Head of caudate nucleus (tissue), 42 donors: ENCODE measurements at regions not wholly inside any gene's neighbourhood (a gene's known extent, or its start where the extent isn't known, plus 50 kb on each side); places are given as distances from the start of the nearest gene placed in this dataset.
A peak's percentile ranks its signal among the peaks of the same experiment; 100 is the strongest.

Source experiments
- DNase-seq, 42 donors: peaks; one replicate each; pipeline versions ENCODE4 v3.0.0 to v3.0.0-alpha.2; 2020 to 2021; ENCODE audit warnings: mixed read lengths in 7 of 42
- intact Hi-C: fragments of 100-400 bp; cut with DNase I; formaldehyde crosslinking; loops from one replicate; pipeline ENCODE4 v1.15.0; 2022

DNA sequence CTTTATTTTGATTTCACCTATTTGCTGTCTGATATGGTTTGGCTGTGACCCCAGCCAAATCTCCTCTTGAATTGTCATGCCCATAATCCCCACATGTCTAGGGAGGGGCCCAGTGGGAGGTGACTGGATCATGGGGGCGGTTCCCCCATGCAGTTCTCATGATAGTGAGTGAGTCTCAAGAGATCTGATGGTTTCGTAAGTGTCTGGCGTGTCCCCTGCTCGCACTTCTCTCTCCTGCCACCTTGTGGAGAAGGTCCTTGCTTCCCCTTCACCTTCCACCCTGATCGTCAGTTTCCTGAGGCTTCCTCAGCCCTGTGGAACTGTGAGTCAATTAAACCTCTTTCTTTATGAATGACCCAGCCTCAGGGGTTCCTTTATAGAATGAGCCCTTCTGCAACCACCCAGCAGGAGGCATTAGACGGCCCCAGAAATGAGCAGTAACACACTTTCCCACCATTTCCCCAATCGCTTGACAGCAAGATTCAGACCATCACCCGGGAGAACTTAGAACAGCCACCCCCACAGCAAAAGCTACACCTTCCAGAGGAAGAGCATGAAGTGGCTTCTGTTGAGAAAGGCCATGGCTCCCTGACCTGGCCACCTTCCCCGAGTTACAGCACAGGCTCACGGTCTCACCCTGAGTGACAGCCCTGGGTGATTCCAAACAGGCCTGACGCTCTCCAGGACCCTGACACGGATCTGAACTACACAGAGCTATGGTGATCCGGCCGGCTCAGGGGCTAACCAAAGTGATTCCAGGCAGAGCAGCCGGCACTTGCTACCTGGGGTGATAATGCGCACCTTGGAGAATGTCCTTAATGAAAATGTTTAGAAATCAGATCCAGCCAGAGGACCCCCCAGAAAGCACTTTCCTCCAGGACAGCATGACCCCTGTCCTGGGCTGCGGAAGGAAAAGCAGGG, 131.2 kb upstream of the CDH4 start:
- DNase-seq = peak; percentile 22 to 88 (median 61)

DNA sequence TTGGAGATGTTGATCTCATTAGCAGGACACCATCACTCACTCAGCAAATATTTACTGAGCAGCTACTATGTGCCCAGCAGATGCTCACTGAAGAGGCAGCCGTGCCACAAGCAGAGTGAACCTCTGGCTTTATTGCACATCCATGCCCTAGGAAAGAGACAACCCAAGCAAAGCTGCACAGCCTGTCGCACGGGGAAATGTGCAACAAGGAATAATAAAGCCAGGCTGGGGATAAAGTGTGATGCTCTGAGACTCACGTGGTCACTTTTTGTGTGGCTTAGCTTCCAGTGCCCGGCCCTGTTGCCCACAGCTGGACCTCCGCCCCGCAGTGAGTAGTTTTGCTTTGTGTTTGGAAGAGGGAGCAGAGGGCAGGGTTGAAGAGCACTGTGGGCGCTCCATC, 130.4 kb upstream of the CDH4 start:
- DNase-seq = no peak
- intact Hi-C loops = no loop called here

More for the DNA sequence above, 131.2 kb upstream of the CDH4 start:
- intact Hi-C loops = no loop called here

DNA sequence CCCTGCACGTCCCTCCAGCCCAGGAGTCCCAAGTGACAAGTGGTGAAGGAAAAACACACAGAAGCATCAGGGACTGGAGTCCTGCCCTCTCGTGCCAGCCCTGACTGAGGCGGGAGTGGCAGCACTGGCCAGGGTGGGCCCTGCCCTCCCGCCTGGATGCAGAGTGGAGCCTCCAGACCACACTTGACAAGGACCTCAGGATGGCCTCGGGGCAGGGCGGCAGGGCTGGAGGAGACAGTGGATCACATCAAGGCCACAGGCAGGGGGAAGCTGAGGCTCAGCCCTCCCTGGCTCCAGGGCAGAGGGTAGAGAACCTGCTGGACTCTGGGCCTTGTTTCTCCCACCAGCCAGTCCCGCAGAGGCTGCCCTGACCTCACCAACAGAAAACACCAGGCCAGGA, 128.8 kb upstream of the CDH4 start:
- DNase-seq = no peak
- intact Hi-C loops = no loop called here

DNA sequence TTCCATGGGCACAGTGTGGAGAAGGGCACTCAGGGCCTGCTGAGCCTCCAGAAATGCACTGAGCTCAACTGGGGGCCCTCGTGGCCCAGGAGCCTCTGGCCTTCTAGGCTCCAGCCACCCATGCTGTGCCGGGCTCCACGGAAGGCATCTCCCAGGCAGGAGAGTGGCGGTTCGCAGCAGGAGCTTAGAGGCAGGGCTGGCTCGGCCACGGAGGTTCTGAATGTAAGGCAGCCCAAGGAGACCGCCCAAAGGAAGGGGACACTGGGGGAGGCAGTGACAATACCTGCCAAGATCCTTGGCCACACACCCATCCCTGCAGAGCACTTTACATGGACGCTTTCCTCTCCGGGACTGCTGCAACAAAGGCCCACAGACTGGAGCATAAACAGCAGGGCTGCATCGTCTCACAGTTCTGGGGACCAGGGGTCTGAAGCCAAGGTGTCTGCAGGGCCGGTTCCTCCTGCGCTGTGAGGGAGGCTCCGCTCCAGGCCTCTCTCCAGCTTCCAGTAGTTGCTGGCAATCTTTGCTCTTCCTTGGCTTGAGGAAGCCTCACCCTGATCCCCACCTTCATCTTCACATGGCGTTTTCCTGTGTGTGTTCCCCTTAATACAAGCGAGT, 128.2 kb upstream of the CDH4 start:
- intact Hi-C loops = no loop called here

DNA sequence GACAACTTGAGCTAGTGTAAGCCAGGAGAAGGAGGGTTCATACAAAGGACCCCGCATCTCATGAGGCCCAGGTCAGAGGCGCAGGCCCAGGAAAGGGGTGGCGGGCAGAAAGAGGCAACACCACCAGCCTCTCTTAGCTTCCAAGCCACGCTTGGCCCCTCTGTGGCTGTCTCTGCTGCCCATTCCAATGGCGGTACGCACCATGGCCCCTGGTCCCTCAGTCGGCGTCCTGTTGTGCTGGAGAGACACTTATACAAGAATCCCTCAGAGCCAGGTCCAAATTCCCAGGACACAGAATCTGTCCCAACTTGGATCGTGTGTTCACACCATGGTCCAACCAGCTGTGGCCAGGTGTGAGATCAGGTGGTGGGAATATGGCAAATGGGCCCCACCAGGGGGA, 127.0 kb upstream of the CDH4 start:
- no peak for DNase-seq
- intact Hi-C loops = no loop called here

More for the DNA sequence above, 128.2 kb upstream of the CDH4 start:
- no peak for DNase-seq

DNA sequence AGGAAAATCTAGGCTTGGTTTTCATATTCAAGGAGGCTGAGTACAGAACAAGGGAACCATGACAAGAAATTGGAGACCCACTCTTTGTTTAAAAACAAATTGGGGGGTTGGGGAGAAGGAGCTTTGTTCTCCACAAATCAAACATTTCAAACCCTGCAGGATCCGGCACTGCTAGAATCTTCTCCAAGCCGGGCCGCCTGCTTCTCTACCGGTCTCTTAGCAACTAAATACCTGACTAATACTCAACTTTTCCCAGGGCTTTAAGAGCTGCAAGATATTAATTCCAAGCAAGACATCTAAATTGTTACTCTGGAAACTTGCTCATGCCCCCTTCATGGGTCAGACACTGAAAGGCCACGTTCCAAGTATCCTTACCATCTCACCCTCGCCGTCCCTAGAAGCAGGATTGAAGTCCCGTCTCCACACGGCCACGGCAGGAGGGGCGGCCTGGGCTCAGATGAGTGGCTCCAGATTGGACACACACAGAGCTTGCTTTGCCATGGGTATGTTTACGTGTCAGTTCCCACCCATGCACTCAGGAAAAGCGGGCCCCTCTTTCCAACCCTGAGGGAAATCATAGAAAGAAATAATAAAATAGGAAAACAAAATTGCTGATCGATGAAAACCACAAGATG, 126.4 kb upstream of the CDH4 start:
- intact Hi-C loops = no loop called here
- peak in 31 of 42 donors; percentile 9 to 79 (median 40) for DNase-seq

DNA sequence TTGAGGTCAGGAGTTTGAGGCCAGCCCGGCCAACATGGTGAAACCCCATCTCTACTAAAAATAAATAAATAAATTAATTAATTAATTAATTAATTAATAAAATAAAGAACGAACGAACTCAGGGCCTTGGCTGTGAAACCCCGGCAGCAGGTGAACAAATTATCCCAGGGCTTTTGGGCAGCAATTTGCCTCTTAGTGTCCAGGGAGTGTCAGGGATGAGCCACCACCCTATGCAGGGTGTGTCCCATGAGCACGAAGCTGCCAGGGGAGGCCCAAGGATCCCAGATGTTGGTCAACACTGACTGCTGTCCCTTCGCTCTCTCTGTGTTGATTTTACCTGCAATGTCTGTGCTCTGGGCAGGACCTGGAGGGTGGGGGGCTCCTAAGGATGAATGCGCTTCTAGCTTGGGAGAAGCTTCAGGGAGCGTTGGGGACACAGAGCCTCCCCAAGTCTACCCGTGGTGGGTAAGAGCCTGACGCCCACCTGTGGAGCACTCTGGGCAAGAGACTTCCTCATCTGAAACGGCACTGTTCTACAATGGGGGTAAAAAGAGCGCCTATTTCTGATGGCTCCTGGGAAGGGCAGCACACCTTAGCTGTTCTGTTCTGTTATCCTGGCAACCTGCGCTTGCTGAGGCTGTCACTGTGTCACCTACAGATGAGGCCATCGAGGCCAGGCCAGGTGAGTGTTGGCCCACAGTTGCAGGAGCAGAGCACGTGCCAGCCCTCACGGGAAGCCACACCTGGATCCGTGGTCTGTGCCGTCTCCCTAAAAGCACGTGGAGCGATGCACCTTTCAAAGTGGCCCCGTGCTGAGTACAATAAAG, 125.5 kb upstream of the CDH4 start:
- intact Hi-C loops = no loop called here
- no peak for DNase-seq

DNA sequence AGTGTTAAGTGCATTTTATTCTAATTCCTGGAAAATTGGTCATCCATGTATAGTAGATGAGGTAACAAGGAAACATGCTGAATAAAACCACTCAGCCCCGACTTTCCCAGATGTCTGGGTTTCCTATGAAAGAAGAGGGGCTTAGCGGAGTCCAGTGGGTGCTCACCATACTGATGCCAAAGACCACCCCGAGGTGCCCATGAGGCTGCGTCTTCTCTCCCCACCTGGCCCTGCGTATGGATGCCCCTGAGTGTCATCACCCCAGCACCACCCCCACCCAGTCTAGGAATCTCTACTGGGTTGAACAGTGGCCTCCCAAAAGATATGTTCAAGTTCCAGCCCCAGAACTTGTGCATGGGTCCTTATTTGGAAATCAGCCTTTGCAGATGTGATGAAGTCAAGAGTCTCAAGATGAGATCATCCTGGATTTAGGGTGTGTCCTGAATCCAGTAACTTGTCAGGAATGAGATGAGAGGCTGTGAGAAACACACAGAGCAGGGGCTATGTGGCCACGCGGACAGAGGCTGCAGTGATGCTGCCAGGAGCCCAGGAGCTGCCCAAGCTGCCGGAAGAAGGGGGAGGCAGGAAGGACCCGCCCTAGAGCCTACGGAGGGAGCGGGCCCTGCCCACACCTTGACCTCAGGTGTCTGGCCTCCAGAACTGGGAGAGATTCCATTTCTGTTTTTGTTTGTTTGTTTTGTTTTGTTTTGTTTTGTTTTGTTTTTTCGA, 124.6 kb upstream of the CDH4 start:
- intact Hi-C loops = no loop called here
- no peak for DNase-seq

DNA sequence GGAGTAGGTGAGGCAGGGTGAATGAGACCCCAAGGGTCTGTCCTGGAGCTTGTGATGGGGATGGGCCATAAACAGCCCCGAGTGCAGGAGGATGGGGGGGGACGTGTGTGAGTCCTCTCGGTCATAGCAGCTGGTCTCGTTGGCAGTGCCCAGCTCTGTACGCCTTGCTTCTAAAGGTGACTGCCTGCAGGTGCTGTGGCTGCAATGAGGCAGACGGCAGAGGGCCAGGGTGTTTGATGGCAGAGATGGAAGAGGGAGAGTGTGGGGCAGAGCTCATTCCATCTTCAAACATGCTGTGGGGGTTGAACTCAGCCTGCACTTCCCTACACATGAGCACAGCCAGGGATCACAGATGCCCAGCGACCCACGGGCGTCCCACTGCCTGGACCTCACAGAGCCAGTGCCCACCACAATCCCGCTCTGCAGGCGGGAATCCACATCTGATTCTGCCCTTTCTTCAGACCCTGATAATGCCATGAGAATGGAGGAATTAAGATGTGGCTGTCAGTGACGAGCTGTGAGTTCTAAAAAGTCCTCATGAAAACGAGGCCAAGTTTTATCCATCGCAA, 123.3 kb upstream of the CDH4 start:
- intact Hi-C loops = no loop called here

DNA sequence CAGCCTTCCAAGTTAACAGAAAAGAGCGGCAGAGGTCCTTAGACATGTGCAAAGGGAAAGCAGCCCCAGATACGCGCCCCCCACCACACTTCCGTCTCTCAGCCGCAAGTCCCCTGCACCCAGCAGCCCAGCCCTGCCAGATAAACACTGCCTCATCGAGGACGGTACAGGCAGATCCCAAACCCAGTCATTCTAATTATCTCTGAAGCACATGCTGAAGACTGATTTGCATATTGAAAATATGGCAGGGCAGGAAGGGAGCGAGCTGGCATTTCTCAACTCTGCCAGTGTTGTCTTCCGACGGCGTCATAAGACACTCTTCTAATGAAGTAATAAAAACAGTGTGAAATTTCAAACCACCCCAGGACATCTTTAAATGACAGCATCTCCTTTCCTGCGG, 122.8 kb upstream of the CDH4 start:
- DNase-seq = peak in 1 of 42 donors; percentile 6
- intact Hi-C loops = no loop called here

More for the DNA sequence above, 123.3 kb upstream of the CDH4 start:
- no peak for DNase-seq

DNA sequence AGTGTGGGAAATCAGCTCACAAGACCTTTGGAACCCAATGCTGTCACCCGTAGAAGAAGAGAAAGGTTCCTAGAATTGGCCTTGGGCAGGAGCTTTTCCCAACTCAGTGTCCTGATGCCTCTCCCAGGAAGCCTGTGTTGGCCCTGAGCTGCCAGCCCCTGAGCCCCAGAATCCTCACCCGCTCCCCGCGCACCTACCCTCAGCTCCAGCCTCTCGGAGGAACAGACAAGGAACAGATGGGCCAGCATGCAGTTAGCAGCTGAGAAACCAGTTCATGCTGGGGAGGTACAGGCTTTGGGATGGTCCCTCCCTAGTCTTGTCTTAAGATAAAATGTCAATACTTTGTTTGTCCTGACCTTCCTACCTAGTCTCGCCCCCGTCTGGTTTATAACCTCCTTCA, 121.9 kb upstream of the CDH4 start:
- no peak for DNase-seq

DNA sequence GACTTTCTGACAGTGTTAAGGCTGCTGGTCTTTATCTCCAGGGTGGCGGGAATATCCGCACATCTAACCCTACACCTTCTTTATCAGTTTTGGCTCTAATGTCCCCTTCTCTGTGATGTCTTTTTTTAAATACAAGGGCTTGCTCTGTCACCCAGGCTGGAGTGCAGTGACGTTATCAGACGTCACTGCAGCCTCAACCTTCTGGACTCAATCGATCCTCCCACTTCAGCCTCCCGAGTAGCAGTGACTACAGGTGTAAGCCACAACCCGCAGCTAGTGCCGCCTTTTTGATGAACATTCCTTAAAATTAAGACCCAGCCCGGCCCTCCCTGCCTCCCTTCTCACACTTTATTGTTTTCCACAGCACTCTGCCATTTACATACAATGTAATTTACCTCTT, 120.1 kb upstream of the CDH4 start:
- no peak for DNase-seq
- intact Hi-C loops = no loop called here

More for the DNA sequence above, 121.9 kb upstream of the CDH4 start:
- intact Hi-C loops = no loop called here

DNA sequence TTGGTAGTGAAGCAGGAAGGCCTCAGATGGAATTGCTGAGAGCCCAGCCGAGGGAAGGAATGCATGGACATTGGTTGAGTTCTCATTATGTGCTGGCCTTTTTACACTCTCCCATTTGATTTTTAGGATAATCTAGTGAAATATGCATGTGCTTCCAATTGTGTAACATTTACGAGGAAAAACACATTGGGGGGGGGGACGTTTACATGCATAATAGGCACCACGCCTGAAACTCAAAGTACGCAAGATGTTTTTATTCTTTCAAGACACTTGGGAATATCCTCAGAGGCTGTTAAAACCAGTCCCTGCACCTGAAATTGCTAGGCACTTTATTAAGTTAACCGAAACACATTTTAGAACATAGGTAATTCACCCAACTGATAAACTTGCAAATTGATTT, 118.5 kb upstream of the CDH4 start:
- intact Hi-C loops = no loop called here
- DNase-seq = no peak

DNA sequence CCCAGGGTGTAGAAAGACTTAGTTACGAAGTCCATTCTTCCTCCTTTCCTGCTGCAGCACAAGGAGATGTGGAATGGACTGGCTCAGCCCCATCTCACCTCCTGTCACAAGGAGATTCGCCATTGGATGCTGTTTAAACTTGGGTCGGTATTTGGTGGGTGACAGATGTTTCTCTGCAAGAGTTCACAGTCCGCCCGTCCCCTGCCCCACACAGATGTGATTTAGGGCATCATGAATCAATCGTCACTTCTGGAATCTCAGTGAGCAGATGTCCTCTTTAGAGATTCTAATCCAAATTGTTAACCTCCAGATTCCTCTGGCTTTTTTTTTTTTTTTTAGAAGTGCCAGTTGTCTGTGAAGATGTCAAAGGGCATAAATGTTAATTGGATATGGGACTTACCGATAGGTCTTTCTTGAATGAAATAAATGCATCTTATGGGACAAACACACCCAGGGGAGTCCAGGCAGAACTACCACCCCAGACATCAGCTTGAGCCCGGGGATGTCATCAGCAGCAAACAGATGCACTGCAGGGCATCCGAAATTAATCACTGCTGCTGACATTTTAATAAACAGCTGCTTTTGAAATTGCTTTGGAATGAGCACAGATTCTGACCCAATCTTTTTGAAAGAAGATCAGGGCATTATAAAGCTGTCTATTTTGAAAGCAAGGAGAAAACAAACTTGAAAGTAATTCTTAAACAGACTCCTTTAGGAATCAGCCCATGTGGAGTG, 117.6 kb upstream of the CDH4 start:
- intact Hi-C loops = no loop called here
- DNase-seq = no peak

DNA sequence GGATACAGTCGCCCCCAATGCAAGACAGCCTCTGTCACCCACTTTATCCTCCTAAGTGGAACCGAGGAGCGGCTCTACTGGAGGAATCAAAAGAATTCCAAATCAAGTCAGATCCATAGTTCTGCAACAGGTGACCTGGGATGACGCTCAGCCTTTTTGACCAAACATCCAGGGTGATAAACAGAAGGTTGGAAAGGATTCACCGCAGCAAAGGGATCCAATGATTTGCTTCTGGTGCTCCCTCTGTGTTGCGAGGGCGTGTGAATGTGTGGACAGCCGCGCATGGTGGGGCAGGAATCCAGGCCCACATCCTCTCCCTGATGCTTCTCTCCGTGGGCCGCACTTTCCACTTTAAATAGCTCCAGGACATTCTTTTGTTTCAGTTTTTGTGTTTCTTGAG, 116.8 kb upstream of the CDH4 start:
- no peak for DNase-seq
- intact Hi-C loops = no loop called here

DNA sequence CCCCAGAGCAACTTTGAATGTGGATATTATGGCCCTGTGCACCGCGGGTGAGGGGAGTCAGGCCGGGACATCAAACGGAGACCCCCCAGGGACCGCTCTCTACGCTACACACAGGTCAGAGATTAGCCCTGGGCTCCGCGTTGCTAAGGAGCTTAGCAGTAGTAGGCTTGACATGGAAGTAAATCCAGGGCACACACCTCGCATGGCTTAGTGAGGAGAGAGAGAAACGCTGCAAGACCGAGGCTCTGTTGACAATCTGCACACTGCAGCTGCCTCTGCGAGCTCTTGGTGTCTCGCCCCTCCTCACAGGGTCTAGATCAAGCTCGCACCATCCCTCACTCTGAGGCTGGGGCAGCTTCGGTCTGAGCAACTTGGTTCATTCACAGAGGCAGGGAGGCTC, 116.1 kb upstream of the CDH4 start:
- intact Hi-C loops = no loop called here

DNA sequence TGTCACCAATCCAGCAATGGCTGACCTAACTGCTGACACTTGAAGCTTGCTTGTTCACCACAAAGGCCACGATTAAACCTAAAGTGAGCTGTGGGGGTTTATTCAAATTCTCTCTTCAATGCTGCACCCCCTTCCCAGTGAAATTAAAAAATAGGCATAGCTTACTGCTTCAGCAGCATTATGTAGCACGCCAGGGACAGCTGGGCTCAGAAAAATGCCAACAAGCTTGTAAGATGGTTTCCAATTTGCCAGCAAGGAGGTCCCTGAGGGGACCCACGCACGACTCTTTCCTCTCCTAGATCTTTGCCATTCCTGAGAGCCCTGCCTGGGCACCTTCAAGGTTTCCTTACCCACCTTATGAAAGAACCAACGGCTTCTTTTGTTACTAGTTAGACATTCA, 113.5 kb upstream of the CDH4 start:
- DNase-seq = no peak
- intact Hi-C loops = no loop called here

More for the DNA sequence above, 116.1 kb upstream of the CDH4 start:
- DNase-seq = no peak

DNA sequence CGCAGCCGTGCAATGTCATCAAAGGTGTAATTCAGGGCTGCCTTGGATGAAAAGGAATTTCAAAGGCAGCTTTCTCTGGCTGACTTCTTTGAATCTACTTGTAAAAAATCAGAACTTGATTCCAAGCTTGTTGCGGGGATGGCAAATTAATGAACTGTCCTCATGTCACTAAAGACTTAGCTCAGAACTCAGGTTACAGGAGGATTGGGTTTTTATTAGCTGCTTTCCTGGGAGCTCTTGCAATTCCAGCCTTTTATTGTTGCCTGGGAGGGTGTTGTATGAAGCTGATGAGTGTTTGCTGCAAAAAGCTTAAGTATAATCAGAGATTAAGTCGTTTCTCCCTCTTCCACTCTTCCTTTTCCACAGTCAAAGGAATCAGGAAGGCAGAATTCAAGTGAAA, 113.0 kb upstream of the CDH4 start:
- intact Hi-C loops = no loop called here

More for the DNA sequence above, 113.0 kb upstream of the CDH4 start:
- DNase-seq = peak in 1 of 42 donors; percentile 19
